ENCODE measurements at regions not wholly inside any gene's neighbourhood (a gene's known extent, or its start where the extent isn't known, plus 50 kb on each side); places are given as distances from the start of the nearest gene placed in this dataset.
"Not testable (repeated sequence)": the region's sequence is repeated elsewhere in the genome, so short reads cannot be mapped to it uniquely, and the experiment has no call there.

- Mint-ChIP-seq H3K27ac (ENCODE audit: unreplicated experiment) (no peak overlapping the region), H3K27me3 (ENCODE audit: unreplicated experiment) (peaks cover 7% of the 10 kb centered on the region), H3K4me3 (ENCODE audit: unreplicated experiment) (no peak overlapping the region), H3K36me3 (ENCODE audit: unreplicated experiment) (peaks cover 15% of the 10 kb centered on the region), H3K9me3 (ENCODE audit: unreplicated experiment) (no peaks in the 10 kb centered on the region), H3K4me1 (ENCODE audit: low read depth, unreplicated experiment) (peaks cover 15% of the 10 kb centered on the region)
- no peak for DNase-seq
- TF ChIP-seq CTCF (IDR thresholded peaks at IDR 0.05; ENCODE audit: partially characterized antibody, unreplicated experiment) = no peak
Observed at GRCh38 chr10:118971876-118972275, 57.6 kb upstream of the NANOS1 start.

- no peak overlapping the region for H3K4me3 Mint-ChIP-seq (ENCODE audit: unreplicated experiment)
- peaks cover 17% of the 10 kb centered on the region for H3K4me1 Mint-ChIP-seq (ENCODE audit: low read depth, unreplicated experiment)
- peaks cover 7% of the 10 kb centered on the region for H3K27me3 Mint-ChIP-seq (ENCODE audit: unreplicated experiment)
- DNase-seq = no peak
- no peak overlapping the region for H3K27ac Mint-ChIP-seq (ENCODE audit: unreplicated experiment)
- H3K9me3 Mint-ChIP-seq (ENCODE audit: unreplicated experiment) = no peaks in the 10 kb centered on the region
- no peak for TF ChIP-seq CTCF (IDR thresholded peaks at IDR 0.05; ENCODE audit: partially characterized antibody, unreplicated experiment)
- H3K36me3 Mint-ChIP-seq (ENCODE audit: unreplicated experiment) = peaks cover 15% of the 10 kb centered on the region
Observed at GRCh38 chr10:118973744-118974143, 55.8 kb upstream of the NANOS1 start.

- no peak for TF ChIP-seq CTCF (IDR thresholded peaks at IDR 0.05; ENCODE audit: partially characterized antibody, unreplicated experiment)
- no peak for DNase-seq
- H3K36me3 Mint-ChIP-seq (ENCODE audit: unreplicated experiment) = peaks cover 15% of the 10 kb centered on the region
- no peak overlapping the region for H3K4me3 Mint-ChIP-seq (ENCODE audit: unreplicated experiment)
- H3K27ac Mint-ChIP-seq (ENCODE audit: unreplicated experiment) = no peak overlapping the region
- H3K9me3 Mint-ChIP-seq (ENCODE audit: unreplicated experiment) = no peaks in the 10 kb centered on the region
- peaks cover 20% of the 10 kb centered on the region for H3K4me1 Mint-ChIP-seq (ENCODE audit: low read depth, unreplicated experiment)
- H3K27me3 Mint-ChIP-seq (ENCODE audit: unreplicated experiment) = peaks cover 10% of the 10 kb centered on the region
Observed at GRCh38 chr10:118974951-118975350, 54.6 kb upstream of the NANOS1 start.

GRCh38 chr10:118976219-118976618 lies 53.3 kb upstream of the NANOS1 start:
- not testable (repeated sequence) for H3K4me3 Mint-ChIP-seq (ENCODE audit: unreplicated experiment); H3K9me3 Mint-ChIP-seq (ENCODE audit: unreplicated experiment); H3K27ac Mint-ChIP-seq (ENCODE audit: unreplicated experiment); DNase-seq
- peaks cover 13% of the 10 kb centered on the region for H3K27me3 Mint-ChIP-seq (ENCODE audit: unreplicated experiment)
- peaks cover 23% of the 10 kb centered on the region for H3K4me1 Mint-ChIP-seq (ENCODE audit: low read depth, unreplicated experiment)
- peaks cover 15% of the 10 kb centered on the region for H3K36me3 Mint-ChIP-seq (ENCODE audit: unreplicated experiment)

- TF ChIP-seq CTCF (IDR thresholded peaks at IDR 0.05; ENCODE audit: partially characterized antibody, unreplicated experiment) = no peak
- Mint-ChIP-seq H3K27ac (ENCODE audit: unreplicated experiment) (no peak overlapping the region), H3K27me3 (ENCODE audit: unreplicated experiment) (peaks cover 16% of the 10 kb centered on the region), H3K4me1 (ENCODE audit: low read depth, unreplicated experiment) (peaks cover 22% of the 10 kb centered on the region), H3K4me3 (ENCODE audit: unreplicated experiment) (no peak overlapping the region), H3K9me3 (ENCODE audit: unreplicated experiment) (peaks cover 3% of the 10 kb centered on the region), H3K36me3 (ENCODE audit: unreplicated experiment) (peaks cover 15% of the 10 kb centered on the region)
- DNase-seq = no peak
Observed at GRCh38 chr10:118977022-118977599, 52.4 kb upstream of the NANOS1 start.

Measured in glutamatergic neuron (in vitro differentiated cells).